H9 (cell line): ENCODE measurements at regions not wholly inside any gene's neighbourhood (a gene's known extent, or its start where the extent isn't known, plus 50 kb on each side); places are given as distances from the start of the nearest gene placed in this dataset.

Source experiments
- DNase-seq: peaks from one replicate; pipeline ENCODE4 v3.0.0-alpha.2; 2017
- H2AFZ ChIP-seq: one replicate; pipeline ENCODE4 v1.6.1; 2013; ENCODE audit warnings: mild to moderate bottlenecking, low read length, control low read depth, moderate library complexity
- H2AK5ac ChIP-seq: 2 replicates; pipeline ENCODE4 v1.6.1; 2013; ENCODE audit warnings: low read length, control low read depth, mixed read lengths; ENCODE audit not compliant: insufficient read length
- H2BK120ac ChIP-seq: one replicate; pipeline ENCODE4 v1.6.1; 2013; ENCODE audit warnings: low read depth, mild to moderate bottlenecking, low read length, control low read depth, inconsistent platforms; ENCODE audit not compliant: poor library complexity, severe bottlenecking
- H2BK12ac ChIP-seq: 2 replicates; pipeline ENCODE4 v1.6.1; 2013; ENCODE audit warnings: low read length, control low read depth, mixed read lengths, low read depth; ENCODE audit not compliant: insufficient read length
- H2BK15ac ChIP-seq: 2 replicates; pipeline ENCODE4 v1.6.1; 2013; ENCODE audit warnings: low read depth, low read length, control low read depth
- H2BK20ac ChIP-seq: one replicate; pipeline ENCODE4 v1.6.1; 2013; ENCODE audit warnings: low read depth, mild to moderate bottlenecking, low read length, control low read depth, inconsistent platforms; ENCODE audit not compliant: poor library complexity, severe bottlenecking
- H2BK5ac ChIP-seq: 2 replicates; pipeline ENCODE4 v1.6.1; 2013; ENCODE audit warnings: low read length, control low read depth, mixed read lengths; ENCODE audit not compliant: insufficient read length
- H3K14ac ChIP-seq: 2 replicates; pipeline ENCODE4 v1.6.1; 2013; ENCODE audit warnings: low read length, control low read depth; ENCODE audit not compliant: insufficient read depth
- H3K18ac ChIP-seq: 2 replicates; pipeline ENCODE4 v1.6.1; 2013; ENCODE audit warnings: low read depth, mild to moderate bottlenecking, mixed read lengths, low read length, control low read depth; ENCODE audit not compliant: insufficient read length
- H3K23ac ChIP-seq: 2 replicates; pipeline ENCODE4 v1.6.1; 2013; ENCODE audit warnings: low read length, control low read depth, mixed read lengths, low read depth; ENCODE audit not compliant: insufficient read length
- H3K23me2 ChIP-seq: 2 replicates; pipeline ENCODE4 v1.6.1; 2013; ENCODE audit warnings: low read depth, mild to moderate bottlenecking, mixed read lengths, low read length, control low read depth; ENCODE audit not compliant: insufficient read length, poor library complexity, severe bottlenecking
- H3K27ac ChIP-seq: 2 replicates; pipeline ENCODE4 v1.5.1; 2013; ENCODE audit warnings: low read length, control low read depth, mixed read lengths, low read depth; ENCODE audit not compliant: insufficient read length
- H3K27me3 ChIP-seq: 2 replicates; pipeline ENCODE4 v1.6.1; 2013; ENCODE audit warnings: low read length, control low read depth, inconsistent platforms; ENCODE audit not compliant: insufficient read depth
- H3K4ac ChIP-seq: 2 replicates; pipeline ENCODE4 v1.6.1; 2013; ENCODE audit warnings: low read depth, mild to moderate bottlenecking, control low read depth, inconsistent platforms, low read length, moderate library complexity
- H3K4me1 ChIP-seq: 2 replicates; pipeline ENCODE4 v1.6.1; 2013; ENCODE audit warnings: low read length, control low read depth, inconsistent platforms; ENCODE audit not compliant: insufficient read depth
- H3K4me2 ChIP-seq: 2 replicates; pipeline ENCODE4 v1.6.1; 2013; ENCODE audit warnings: low read length, control low read depth, mixed read lengths; ENCODE audit not compliant: insufficient read length, insufficient read depth
- H3K56ac ChIP-seq: 2 replicates; pipeline ENCODE4 v1.6.1; 2013; ENCODE audit warnings: low read depth, mild to moderate bottlenecking, mixed read lengths, low read length, control low read depth; ENCODE audit not compliant: insufficient read length
- H3K79me1 ChIP-seq: 2 replicates; pipeline ENCODE4 v1.6.1; 2013; ENCODE audit warnings: low read depth, mild to moderate bottlenecking, moderate library complexity, low read length, control low read depth, inconsistent platforms; ENCODE audit not compliant: insufficient read depth, poor library complexity, severe bottlenecking
- H3K79me2 ChIP-seq: 2 replicates; pipeline ENCODE4 v1.6.1; 2013; ENCODE audit warnings: low read length, control low read depth, inconsistent platforms; ENCODE audit not compliant: insufficient read depth
- H3K9ac ChIP-seq: 2 replicates; pipeline ENCODE4 v1.6.1; 2013; ENCODE audit warnings: low read length, control low read depth, mixed read lengths; ENCODE audit not compliant: insufficient read length; ENCODE audit errors: extremely low read depth
- H3K9me3 ChIP-seq: one replicate; pipeline ENCODE4 v1.6.1; 2013; ENCODE audit warnings: low read depth, low read length, inconsistent platforms; ENCODE audit not compliant: control insufficient read depth
- H3T11ph ChIP-seq: one replicate; pipeline ENCODE4 v1.6.1; 2013; ENCODE audit warnings: mild to moderate bottlenecking, low read length, control low read depth, inconsistent platforms
- H4K20me1 ChIP-seq: one replicate; pipeline ENCODE4 v1.6.1; 2013; ENCODE audit not compliant: control insufficient read depth, insufficient read length, insufficient read depth
- H4K5ac ChIP-seq: 2 replicates; pipeline ENCODE4 v1.6.1; 2013; ENCODE audit warnings: low read depth, mild to moderate bottlenecking, mixed read lengths, low read length, control low read depth; ENCODE audit not compliant: insufficient read length
- H4K8ac ChIP-seq: replicated peaks from 2 replicates; pipeline ENCODE4 v1.6.1; 2013; ENCODE audit warnings: low read length, control low read depth, mixed read lengths, low read depth; ENCODE audit not compliant: insufficient read length
- H4K91ac ChIP-seq: 2 replicates; pipeline ENCODE4 v1.6.1; 2013; ENCODE audit warnings: low read depth, mild to moderate bottlenecking, moderate library complexity, mixed read lengths, low read length, control low read depth; ENCODE audit not compliant: insufficient read length
- H3K27ac Mint-ChIP-seq, 3 experiments: 2 replicates in 2 of 3; 3 replicates in 1 of 3; pipeline ENCODE4 v1.8.0; 2020 to 2021; ENCODE audit warnings: mixed read lengths in 3 of 3, mild to moderate bottlenecking in 1 of 3, moderate library complexity in 1 of 3
- H3K27me3 Mint-ChIP-seq: 2 replicates; pipeline ENCODE4 v1.8.0; 2021; ENCODE audit warnings: low read depth, mild to moderate bottlenecking, moderate library complexity, mixed read lengths
- H3K36me3 Mint-ChIP-seq, 3 experiments: 2 replicates in 2 of 3; 3 replicates in 1 of 3; pipeline ENCODE4 v1.8.0; 2020 to 2021; ENCODE audit warnings: low read depth in 3 of 3, mixed read lengths in 3 of 3; ENCODE audit not compliant: insufficient read depth in 1 of 3
- H3K4me1 Mint-ChIP-seq, 2 experiments: 2 replicates each; pipeline ENCODE4 v1.8.0; 2020; ENCODE audit warnings: mixed read lengths in 2 of 2
- H3K4me3 Mint-ChIP-seq, 2 experiments: 2 replicates in 1 of 2; 3 replicates in 1 of 2; pipeline ENCODE4 v1.8.0; 2020 to 2021; ENCODE audit warnings: mild to moderate bottlenecking in 2 of 2, mixed read lengths in 2 of 2, moderate library complexity in 1 of 2
- H3K9me3 Mint-ChIP-seq, 2 experiments: 2 replicates in 1 of 2; 3 replicates in 1 of 2; pipeline ENCODE4 v1.8.0; 2020; ENCODE audit warnings: mild to moderate bottlenecking in 2 of 2, mixed read lengths in 2 of 2, moderate library complexity in 1 of 2
- WGBS: extraction: QIAGEN DNeasy Blood & Tissue Kit; methylation state at CpG from one replicate; pipeline ENCODE4 v1.1.7; 2013; ENCODE audit warnings: missing lambda C conversion rate, low lambda C conversion rate, mixed read lengths; ENCODE audit not compliant: insufficient read length; ENCODE audit errors: extremely low coverage; 5-methylcytosine and 5-hydroxymethylcytosine counted together
- TF ChIP-seq, protein P1 (sequence below): fragments of 200-600 bp; sonication (generic); conservative IDR thresholded peaks from 3 replicates; pipeline ENCODE4 v1.8.0; 2021; ENCODE audit warnings: antibody characterized with exemption, mild to moderate bottlenecking

GRCh38 chr7:72465521-72465920 lies 53.4 kb upstream of the CALN1 start:
- DNase-seq, result no peak
- Histone ChIP-seq H3K4me2 (no peak overlapping the region), H3K18ac (no peak overlapping the region), H3K23ac (no peak overlapping the region), H2BK20ac (no peak overlapping the region), H3K9me3 (no peaks in the 10 kb centered on the region), H3K4ac (no peak overlapping the region), H3T11ph (no peak overlapping the region), H3K79me1 (no peaks in the 10 kb centered on the region), H4K20me1 (no peaks in the 10 kb centered on the region), H3K27ac (no peak overlapping the region), H3K79me2 (no peaks in the 10 kb centered on the region), H2BK5ac (no peak overlapping the region), H3K27me3 (no peaks in the 10 kb centered on the region), H3K14ac (no peak overlapping the region), H2BK12ac (no peak overlapping the region), H3K9ac (no peak overlapping the region), H3K23me2 (no peaks in the 10 kb centered on the region), H4K8ac (no peak overlapping the region), H2AFZ (no peak overlapping the region), H2BK15ac (no peak overlapping the region), H2BK120ac (no peak overlapping the region), H3K4me1 (no peaks in the 10 kb centered on the region), H4K91ac (no peak overlapping the region), H3K56ac (no peak overlapping the region), H2AK5ac (no peak overlapping the region), H4K5ac (no peak overlapping the region)
- TF ChIP-seq, protein P1, sequence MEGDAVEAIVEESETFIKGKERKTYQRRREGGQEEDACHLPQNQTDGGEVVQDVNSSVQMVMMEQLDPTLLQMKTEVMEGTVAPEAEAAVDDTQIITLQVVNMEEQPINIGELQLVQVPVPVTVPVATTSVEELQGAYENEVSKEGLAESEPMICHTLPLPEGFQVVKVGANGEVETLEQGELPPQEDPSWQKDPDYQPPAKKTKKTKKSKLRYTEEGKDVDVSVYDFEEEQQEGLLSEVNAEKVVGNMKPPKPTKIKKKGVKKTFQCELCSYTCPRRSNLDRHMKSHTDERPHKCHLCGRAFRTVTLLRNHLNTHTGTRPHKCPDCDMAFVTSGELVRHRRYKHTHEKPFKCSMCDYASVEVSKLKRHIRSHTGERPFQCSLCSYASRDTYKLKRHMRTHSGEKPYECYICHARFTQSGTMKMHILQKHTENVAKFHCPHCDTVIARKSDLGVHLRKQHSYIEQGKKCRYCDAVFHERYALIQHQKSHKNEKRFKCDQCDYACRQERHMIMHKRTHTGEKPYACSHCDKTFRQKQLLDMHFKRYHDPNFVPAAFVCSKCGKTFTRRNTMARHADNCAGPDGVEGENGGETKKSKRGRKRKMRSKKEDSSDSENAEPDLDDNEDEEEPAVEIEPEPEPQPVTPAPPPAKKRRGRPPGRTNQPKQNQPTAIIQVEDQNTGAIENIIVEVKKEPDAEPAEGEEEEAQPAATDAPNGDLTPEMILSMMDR, result no peak
- WGBS, result no CpG with 5 or more reads among the region's 5 CpGs
- H3K4me1 Mint-ChIP-seq, result no peaks in the 10 kb centered on the region
- no peaks in the 10 kb centered on the region for H3K36me3 Mint-ChIP-seq
- peaks cover 2% of the 10 kb centered on the region for H3K27me3 Mint-ChIP-seq
- H3K9me3 Mint-ChIP-seq, result no peaks in the 10 kb centered on the region
- no peak overlapping the region for H3K4me3 Mint-ChIP-seq
- no peak overlapping the region for H3K27ac Mint-ChIP-seq
